ENCODE measurements at regions not wholly inside any gene's neighbourhood (a gene's known extent, or its start where the extent isn't known, plus 50 kb on each side); places are given as distances from the start of the nearest gene placed in this dataset.

DNA sequence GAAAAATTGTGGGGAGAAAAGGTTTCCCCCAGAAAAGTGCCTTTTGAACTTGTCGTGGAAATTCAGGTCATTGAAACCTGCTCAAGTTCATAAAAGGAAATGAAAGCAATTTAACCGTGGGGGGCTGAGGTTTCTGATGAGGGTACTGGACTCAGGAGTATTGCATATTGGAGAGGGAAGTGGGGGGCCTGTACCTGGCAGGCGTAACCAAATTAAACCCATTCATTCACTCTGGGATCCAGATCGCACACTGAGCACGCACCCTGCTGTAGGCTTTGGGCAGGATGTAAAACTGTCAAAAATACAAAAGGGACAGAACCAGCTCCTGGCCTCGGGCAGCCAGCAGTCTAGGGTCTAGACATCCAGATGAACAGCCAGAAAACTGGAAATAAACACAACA lies 1517.4 kb downstream of the BRD1 start:
- TF ChIP-seq EGR1 (IDR thresholded peaks at IDR 0.05; ENCODE audit: low read depth): no peak
- TF ChIP-seq, protein P1, sequence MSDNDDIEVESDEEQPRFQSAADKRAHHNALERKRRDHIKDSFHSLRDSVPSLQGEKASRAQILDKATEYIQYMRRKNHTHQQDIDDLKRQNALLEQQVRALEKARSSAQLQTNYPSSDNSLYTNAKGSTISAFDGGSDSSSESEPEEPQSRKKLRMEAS (IDR thresholded peaks at IDR 0.05): no peak
- TF ChIP-seq, protein P2, sequence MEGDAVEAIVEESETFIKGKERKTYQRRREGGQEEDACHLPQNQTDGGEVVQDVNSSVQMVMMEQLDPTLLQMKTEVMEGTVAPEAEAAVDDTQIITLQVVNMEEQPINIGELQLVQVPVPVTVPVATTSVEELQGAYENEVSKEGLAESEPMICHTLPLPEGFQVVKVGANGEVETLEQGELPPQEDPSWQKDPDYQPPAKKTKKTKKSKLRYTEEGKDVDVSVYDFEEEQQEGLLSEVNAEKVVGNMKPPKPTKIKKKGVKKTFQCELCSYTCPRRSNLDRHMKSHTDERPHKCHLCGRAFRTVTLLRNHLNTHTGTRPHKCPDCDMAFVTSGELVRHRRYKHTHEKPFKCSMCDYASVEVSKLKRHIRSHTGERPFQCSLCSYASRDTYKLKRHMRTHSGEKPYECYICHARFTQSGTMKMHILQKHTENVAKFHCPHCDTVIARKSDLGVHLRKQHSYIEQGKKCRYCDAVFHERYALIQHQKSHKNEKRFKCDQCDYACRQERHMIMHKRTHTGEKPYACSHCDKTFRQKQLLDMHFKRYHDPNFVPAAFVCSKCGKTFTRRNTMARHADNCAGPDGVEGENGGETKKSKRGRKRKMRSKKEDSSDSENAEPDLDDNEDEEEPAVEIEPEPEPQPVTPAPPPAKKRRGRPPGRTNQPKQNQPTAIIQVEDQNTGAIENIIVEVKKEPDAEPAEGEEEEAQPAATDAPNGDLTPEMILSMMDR (IDR thresholded peaks at IDR 0.05 in 2 of 3, conservative IDR thresholded peaks at IDR 0.05 in 1 of 3; ENCODE audit: borderline replicate concordance in 1 of 3, insufficient read depth in 1 of 3, low read depth in 2 of 3, low read length in 2 of 3): no peak
